DMS 273 (cell line): ENCODE measurements at regions not wholly inside any gene's neighbourhood (a gene's known extent, or its start where the extent isn't known, plus 50 kb on each side); places are given as distances from the start of the nearest gene placed in this dataset.

Experiments used
- DNase-seq: peaks from one replicate; lab custom pipeline; 2025; ENCODE audit not compliant: unreplicated experiment; lab: John Stamatoyannopoulos, UW

GRCh38 chr11:113555071-113555619, 79.9 kb upstream of the DRD2 start:
- peak; percentile 48 for DNase-seq

- peak; percentile 69 for DNase-seq
These were observed 79.3 kb upstream of the DRD2 start for GRCh38 chr11:113554526-113554925.

GRCh38 chr11:113553915-113554314, 78.7 kb upstream of the DRD2 start:
- DNase-seq, result peak; percentile 80

- DNase-seq, result no peak
These were observed 78.0 kb upstream of the DRD2 start for GRCh38 chr11:113553235-113553634.

- no peak for DNase-seq
These were observed 77.1 kb upstream of the DRD2 start for GRCh38 chr11:113552271-113552670.

GRCh38 chr11:113551645-113552044, 76.4 kb upstream of the DRD2 start:
- no peak for DNase-seq

GRCh38 chr11:113549611-113550578, 74.7 kb upstream of the DRD2 start:
- no peak for DNase-seq

- DNase-seq, result no peak
These were observed 73.9 kb upstream of the DRD2 start for GRCh38 chr11:113549061-113549460.

GRCh38 chr11:113547739-113548138, 72.5 kb upstream of the DRD2 start:
- DNase-seq, result no peak

GRCh38 chr11:113546757-113547507, 71.7 kb upstream of the DRD2 start:
- no peak for DNase-seq

- DNase-seq, result no peak
These were observed 67.2 kb upstream of the DRD2 start for GRCh38 chr11:113542420-113542819.

GRCh38 chr11:113540416-113541330, 65.5 kb upstream of the DRD2 start:
- no peak for DNase-seq

- DNase-seq, result no peak
These were observed 63.5 kb upstream of the DRD2 start for GRCh38 chr11:113538451-113539412.

- DNase-seq, result no peak
These were observed 59.4 kb upstream of the DRD2 start for GRCh38 chr11:113534625-113535024.

- peak; percentile 8 for DNase-seq
These were observed 58.2 kb upstream of the DRD2 start for GRCh38 chr11:113533425-113533698.

- peak; percentile 86 for DNase-seq
These were observed 57.7 kb upstream of the DRD2 start for GRCh38 chr11:113532697-113533424.

GRCh38 chr11:113531575-113532451, 56.6 kb upstream of the DRD2 start:
- DNase-seq, result peak; percentile 85

- DNase-seq, result no peak
These were observed 55.9 kb upstream of the DRD2 start for GRCh38 chr11:113531083-113531482.
